Breast epithelium (tissue), 3 donors: ENCODE measurements at regions not wholly inside any gene's neighbourhood (a gene's known extent, or its start where the extent isn't known, plus 50 kb on each side); places are given as distances from the start of the nearest gene placed in this dataset.

Experiments
- CTCF ChIP-seq, 3 donors: fragments of 450-650 bp; IDR thresholded peaks; one replicate each; pipeline ENCODE4 v1.5.1; 2016 to 2017; ENCODE audit warnings: antibody characterized with exemption in 3 of 3, mild to moderate bottlenecking in 3 of 3, moderate library complexity in 3 of 3
- POLR2A ChIP-seq: fragments of 450-650 bp; IDR thresholded peaks from one replicate; pipeline ENCODE4 v1.6.1; 2016; ENCODE audit warnings: antibody characterized with exemption, mild to moderate bottlenecking, moderate library complexity
- POLR2AphosphoS5 ChIP-seq, 3 donors: sonication (generic); formaldehyde crosslinking; IDR thresholded peaks; one replicate each; pipeline ENCODE4 v1.6.1; 2017; ENCODE audit warnings: antibody characterized with exemption in 3 of 3

DNA sequence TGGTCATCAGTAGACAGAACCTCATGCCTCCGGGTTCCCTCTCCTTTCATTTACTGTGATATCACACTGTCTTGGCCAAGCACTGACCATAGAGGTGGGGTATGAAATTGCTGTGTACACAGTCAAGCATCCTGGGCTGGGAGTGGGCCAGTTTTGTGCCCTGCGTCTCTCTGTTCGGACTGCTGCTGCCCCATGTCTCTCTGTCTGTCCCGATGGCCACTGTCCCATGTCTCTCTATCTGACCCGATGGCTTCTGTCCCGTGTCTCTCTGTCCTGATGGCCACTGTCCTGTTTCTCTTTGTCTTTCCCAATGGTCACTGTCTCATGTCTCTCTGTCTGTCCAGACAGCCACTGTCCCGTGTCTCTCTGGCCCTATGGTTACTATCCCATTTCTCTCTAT, 164.9 kb downstream of the ARL4C start:
- TF ChIP-seq CTCF (IDR thresholded peaks at IDR 0.05) (no peak), POLR2A (no peak), POLR2AphosphoS5 (IDR thresholded peaks at IDR 0.05) (no peak)
